ENCODE measurements at regions not wholly inside any gene's neighbourhood (a gene's known extent, or its start where the extent isn't known, plus 50 kb on each side); places are given as distances from the start of the nearest gene placed in this dataset.

GRCh38 chr4:65834707-65835106 is 164.4 kb upstream of the EPHA5 start:
- DNase-seq = no peak

DNA sequence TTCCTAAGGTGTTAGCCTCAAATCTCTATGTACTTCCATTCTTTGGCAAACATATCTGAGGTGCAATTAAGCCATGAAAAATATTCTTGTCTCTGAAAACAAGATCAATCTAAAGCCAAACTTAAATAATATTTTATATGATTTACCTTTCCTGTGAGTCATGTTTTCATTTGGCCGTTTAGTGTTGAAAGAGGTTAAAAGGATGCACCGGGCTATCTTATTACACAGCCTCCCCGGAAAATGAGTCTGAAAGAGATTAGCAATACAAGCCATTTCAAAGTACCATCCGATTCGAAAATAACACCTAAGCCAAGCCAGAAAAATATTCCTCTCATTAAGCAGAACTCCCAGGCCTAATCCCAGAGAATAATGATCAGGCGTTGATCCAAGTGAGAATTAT is 161.5 kb upstream of the EPHA5 start:
- DNase-seq = no peak

DNA sequence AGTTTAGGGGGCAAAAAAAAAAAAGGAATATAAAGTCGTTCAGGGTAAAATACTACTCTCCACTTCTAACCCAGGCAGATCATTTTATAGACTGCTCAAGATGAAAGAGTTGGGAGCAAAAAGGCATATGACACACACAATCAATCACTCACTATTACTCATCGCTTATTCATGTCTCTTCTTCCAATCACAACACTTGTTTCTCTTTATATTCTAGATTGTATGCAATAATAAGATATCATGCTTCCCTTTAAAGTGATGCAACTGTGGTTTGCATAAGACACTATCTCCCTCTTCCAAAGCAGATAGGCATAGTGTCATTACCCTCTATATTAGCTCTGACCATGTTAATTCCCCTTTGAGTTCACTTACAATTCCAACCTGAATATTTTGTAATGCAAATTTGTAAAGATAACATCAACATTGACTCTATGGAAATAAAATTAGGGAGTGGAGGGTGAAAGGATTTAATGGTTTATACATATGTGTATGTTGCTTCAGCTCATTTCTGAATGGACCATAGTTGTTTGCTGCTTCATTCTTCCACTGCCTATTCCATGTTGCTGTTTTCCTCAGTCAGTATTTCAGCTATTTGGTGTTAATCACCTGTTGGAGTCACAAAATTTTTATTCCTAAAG is 154.9 kb upstream of the EPHA5 start:
- DNase-seq = no peak

DNA sequence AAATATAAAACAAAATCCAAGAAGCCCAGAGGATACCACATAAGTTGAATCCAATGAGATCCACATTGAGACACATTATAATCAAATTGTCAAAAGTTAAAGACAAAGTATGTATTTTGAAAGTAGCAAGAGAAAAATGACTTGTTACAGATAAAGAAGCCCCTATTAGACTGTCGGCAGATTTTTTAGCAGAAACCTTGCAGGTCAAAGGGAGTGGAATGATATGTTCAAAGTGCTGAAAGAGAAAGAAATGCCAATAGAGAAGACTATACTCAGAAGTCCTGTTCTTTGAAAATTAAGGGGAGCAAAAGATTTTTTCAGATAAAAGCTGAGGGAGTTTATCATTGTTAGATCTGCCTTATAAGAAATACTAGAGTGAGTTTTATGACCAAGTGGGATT is 148.9 kb upstream of the EPHA5 start:
- no peak for DNase-seq

DNA sequence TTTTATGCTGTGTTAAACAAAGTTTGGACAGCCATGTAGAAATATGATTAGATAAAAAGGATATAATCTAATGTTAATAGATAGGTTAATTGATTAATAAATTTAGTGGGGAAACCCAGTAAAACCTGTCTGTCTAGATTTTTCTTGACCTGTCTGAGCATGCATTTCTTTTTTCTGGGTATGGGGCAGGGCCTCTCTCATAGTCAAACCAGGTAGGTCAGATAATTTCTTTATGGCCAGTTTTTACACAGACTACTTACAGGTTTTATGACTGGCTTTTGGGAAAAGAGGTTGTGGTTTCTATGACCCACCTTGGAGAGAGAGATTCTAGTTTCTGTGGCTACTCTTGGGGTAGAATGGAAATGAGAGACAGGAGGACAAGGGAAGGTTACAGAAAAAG is 135.6 kb upstream of the EPHA5 start:
- no peak for DNase-seq

- no peak for DNase-seq
Measured at GRCh38 chr4:65799513-65799912, 129.2 kb upstream of the EPHA5 start.

DNA sequence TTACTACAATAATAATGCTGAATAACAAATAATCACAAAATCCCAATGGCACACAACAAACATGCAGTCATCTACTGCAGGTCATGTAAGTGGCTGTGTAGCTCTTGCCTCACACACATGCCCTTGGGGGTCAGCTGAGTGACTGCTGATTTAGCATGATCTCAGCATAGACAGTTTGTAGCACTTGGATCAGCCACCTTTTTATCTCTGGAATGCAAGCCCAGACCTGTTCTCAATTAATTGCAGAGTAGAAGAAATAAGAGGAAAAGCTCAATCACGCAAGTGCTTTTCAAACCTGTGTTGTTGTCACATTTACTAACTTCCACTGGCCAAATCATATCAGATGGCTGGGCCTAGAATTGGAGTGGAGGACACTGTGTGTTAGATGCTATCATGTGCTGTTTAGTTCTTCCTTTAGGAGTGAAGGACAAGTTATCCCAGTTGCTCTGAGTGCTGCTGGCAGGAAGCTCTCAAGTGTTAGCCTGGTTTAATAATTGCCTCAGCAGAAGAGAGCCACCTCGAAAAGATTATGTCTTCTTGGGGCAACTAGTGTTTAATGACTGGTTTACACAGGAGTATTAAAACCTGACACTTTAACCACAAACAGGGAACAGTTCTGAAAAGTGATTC is 128.3 kb upstream of the EPHA5 start:
- DNase-seq = no peak

DNA sequence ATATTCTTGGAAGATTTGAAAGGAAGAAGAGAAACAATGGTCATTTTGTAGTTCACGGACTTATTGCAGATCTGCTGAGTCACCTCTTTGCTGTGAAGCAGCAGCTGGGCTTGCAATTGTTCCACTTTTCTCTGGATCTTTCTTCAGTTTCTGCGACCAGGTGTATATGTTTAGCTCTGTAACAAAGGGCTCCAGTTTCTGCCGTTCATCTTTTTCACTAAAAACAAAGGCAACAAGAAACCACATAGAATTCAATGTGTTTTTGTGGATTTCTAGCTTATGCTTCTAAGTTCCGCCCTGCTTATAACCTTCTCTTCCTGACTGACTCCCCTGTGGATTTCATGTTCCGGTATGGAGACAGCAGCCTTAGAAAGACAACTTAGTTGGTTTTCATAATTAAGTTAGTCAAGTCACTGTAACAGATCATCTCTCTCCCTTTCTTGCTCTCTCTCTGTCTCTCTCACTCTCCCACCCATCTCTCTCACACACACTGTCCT is 121.6 kb upstream of the EPHA5 start:
- no peak for DNase-seq

- DNase-seq = no peak
Measured at GRCh38 chr4:65791111-65791811, 121.0 kb upstream of the EPHA5 start.

GRCh38 chr4:65789805-65790204 is 119.5 kb upstream of the EPHA5 start:
- no peak for DNase-seq

DNA sequence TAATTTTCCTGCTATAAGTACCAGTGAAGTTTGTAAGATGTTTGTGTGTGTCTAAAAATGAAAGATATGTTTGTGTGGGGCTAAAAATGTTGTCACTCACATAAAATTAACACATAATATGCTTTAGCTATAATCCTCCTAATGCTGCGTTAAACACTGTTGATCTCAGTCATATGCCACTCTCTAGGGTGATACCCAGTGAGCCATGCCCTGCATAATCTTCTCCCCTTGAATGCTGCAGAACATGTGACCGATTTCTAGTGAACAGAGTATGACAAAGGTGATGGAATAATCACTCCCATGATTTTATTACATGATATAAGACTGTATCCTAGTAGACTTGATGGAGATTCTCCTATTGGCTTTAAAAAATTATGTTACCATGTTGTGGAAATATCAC is 119.1 kb upstream of the EPHA5 start:
- no peak for DNase-seq

DNA sequence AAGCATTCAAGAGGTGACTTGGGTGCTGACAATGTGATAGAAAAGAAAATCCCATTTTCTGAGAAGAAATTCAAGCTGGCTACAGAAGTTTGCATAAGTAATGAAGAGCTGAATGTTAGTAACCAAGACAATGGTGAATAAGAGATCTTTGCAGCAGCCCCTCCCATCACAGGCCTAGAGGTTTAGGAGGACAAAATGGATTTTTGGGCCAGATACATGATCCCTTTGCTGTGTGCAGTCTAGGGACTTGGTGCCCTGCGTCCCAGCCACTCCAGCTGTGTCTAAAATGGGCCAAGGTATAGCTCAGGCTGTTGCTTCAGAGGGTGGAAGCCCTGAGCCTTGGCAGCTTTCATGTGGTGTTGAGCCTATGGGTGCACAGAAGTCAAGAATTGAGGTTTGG is 107.0 kb upstream of the EPHA5 start:
- no peak for DNase-seq

DNA sequence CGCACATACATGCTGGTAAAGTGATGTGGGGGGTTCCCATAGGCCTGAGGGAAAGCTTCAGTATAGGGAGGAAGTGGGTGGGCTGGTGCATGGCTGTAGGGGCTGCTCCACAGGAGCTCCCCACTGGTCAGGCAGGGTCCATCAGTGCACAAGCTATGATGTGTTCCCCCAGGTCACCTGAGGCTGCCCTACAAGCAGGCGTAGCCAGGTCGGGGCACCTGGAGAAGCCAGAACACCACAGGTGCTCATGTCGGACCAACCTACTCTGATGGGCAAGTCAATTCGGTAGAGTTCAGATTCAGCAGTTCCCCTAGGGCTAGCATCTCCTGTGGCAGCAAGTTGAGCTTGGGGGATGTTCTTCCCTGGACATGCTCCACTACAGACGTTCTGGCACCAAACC is 103.3 kb upstream of the EPHA5 start:
- DNase-seq = no peak

GRCh38 chr4:65747386-65747785 is 77.1 kb upstream of the EPHA5 start:
- no peak for DNase-seq

- no peak for DNase-seq
Measured at GRCh38 chr4:65738134-65738533, 67.8 kb upstream of the EPHA5 start.

- no peak for DNase-seq
Measured at GRCh38 chr4:65737672-65738071, 67.4 kb upstream of the EPHA5 start.

DNA sequence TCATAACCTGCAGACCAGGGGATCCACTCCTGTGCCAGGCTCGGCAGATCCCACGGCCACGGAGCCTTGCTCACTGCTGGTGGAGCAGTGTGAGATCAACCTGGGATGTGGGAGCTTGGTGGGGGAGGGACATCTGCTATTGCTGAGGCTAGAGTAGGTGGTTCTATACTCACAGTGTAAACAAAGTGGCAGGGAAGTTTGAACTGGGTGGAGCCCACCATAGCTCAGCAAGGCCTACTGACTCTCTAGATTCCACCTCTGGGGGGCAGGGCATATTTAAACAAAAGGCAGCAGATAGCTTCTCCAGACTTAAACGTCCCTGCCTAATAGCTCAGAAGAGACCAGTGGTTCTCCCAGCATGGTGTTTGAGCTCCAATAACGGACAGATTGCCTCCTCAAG is 54.7 kb upstream of the EPHA5 start:
- DNase-seq = no peak
